ENCODE measurements at regions not wholly inside any gene's neighbourhood (a gene's known extent, or its start where the extent isn't known, plus 50 kb on each side); places are given as distances from the start of the nearest gene placed in this dataset.

DNA sequence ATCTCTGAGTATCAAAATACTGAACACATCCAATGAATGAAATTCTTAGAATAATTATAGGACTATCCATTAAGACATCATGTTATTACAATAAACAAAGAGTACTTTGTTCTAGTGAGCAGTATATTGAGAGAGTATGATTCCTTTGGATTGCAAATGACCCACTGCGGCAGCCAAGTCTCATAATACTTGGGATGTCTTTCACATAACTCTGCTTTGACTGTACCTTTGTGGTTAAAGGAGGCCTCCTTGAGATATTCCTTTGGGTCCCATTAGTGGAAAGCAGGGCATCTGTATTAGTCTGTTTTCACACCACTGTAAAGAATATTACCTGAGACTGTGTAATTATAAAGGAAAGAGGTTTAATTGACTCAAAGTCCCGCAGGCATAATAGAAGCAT, 593.8 kb downstream of the TRHDE start:
- Mint-ChIP-seq H3K36me3 (ENCODE audit: low read depth) (no peaks in the 10 kb centered on the region), H3K27ac (no peak overlapping the region), H3K4me1 (no peaks in the 10 kb centered on the region), H3K4me3 (no peak overlapping the region), H3K27me3 (ENCODE audit: insufficient read depth, low read depth, poor library complexity) (no peaks in the 10 kb centered on the region), H3K9me3 (no peaks in the 10 kb centered on the region)
- H2AFZ ChIP-seq: peak overlapping the region; percentile 74; the same call in 1 of the 2 replicates
- H3K4me3 ChIP-seq: no peak overlapping the region
- H3K27me3 ChIP-seq (ENCODE audit: insufficient read depth): no peaks in the 10 kb centered on the region
- no peak for DNase-seq (ENCODE audit: low spot score)
- no peak overlapping the region for H3K27ac ChIP-seq (ENCODE audit: low read depth)
- H3K9me2 ChIP-seq (ENCODE audit: insufficient read depth): no peaks in the 10 kb centered on the region
- no peaks in the 10 kb centered on the region for H3K36me3 ChIP-seq (ENCODE audit: insufficient read depth)
- ATAC-seq: no peak
- no peaks in the 10 kb centered on the region for H3K79me2 ChIP-seq (replicated peaks; ENCODE audit: insufficient read depth)
- H4K20me1 ChIP-seq (replicated peaks; ENCODE audit: insufficient read depth): no peaks in the 10 kb centered on the region
- no peaks in the 10 kb centered on the region for H3F3A ChIP-seq (replicated peaks; ENCODE audit: low read depth)
- no peak overlapping the region for H3K4me2 ChIP-seq
- TF ChIP-seq CREB1 (CRISPR knock-in tag; IDR thresholded peaks at IDR 0.05; ENCODE audit: low read depth) (no peak), EZH2phosphoT487 (IDR thresholded peaks at IDR 0.05; ENCODE audit: unreplicated experiment) (no peak), JUNB (IDR thresholded peaks at IDR 0.05; ENCODE audit: unreplicated experiment) (no peak), ZNF114 (CRISPR knock-in tag; IDR thresholded peaks at IDR 0.05) (no peak), POLR2AphosphoS5 (IDR thresholded peaks at IDR 0.05; ENCODE audit: low read depth) (no peak), EZH2 (IDR thresholded peaks at IDR 0.05; ENCODE audit: low read depth, unreplicated experiment) (no peak), STAT1 (IDR thresholded peaks at IDR 0.05; ENCODE audit: unreplicated experiment) (no peak), NANOG (IDR thresholded peaks at IDR 0.05; ENCODE audit: borderline replicate concordance) (no peak)
- TF ChIP-seq, protein P1, sequence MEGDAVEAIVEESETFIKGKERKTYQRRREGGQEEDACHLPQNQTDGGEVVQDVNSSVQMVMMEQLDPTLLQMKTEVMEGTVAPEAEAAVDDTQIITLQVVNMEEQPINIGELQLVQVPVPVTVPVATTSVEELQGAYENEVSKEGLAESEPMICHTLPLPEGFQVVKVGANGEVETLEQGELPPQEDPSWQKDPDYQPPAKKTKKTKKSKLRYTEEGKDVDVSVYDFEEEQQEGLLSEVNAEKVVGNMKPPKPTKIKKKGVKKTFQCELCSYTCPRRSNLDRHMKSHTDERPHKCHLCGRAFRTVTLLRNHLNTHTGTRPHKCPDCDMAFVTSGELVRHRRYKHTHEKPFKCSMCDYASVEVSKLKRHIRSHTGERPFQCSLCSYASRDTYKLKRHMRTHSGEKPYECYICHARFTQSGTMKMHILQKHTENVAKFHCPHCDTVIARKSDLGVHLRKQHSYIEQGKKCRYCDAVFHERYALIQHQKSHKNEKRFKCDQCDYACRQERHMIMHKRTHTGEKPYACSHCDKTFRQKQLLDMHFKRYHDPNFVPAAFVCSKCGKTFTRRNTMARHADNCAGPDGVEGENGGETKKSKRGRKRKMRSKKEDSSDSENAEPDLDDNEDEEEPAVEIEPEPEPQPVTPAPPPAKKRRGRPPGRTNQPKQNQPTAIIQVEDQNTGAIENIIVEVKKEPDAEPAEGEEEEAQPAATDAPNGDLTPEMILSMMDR (conservative IDR thresholded peaks at IDR 0.05; ENCODE audit: low read depth in 2 of 2): no peak
- TF ChIP-seq, protein P2, sequence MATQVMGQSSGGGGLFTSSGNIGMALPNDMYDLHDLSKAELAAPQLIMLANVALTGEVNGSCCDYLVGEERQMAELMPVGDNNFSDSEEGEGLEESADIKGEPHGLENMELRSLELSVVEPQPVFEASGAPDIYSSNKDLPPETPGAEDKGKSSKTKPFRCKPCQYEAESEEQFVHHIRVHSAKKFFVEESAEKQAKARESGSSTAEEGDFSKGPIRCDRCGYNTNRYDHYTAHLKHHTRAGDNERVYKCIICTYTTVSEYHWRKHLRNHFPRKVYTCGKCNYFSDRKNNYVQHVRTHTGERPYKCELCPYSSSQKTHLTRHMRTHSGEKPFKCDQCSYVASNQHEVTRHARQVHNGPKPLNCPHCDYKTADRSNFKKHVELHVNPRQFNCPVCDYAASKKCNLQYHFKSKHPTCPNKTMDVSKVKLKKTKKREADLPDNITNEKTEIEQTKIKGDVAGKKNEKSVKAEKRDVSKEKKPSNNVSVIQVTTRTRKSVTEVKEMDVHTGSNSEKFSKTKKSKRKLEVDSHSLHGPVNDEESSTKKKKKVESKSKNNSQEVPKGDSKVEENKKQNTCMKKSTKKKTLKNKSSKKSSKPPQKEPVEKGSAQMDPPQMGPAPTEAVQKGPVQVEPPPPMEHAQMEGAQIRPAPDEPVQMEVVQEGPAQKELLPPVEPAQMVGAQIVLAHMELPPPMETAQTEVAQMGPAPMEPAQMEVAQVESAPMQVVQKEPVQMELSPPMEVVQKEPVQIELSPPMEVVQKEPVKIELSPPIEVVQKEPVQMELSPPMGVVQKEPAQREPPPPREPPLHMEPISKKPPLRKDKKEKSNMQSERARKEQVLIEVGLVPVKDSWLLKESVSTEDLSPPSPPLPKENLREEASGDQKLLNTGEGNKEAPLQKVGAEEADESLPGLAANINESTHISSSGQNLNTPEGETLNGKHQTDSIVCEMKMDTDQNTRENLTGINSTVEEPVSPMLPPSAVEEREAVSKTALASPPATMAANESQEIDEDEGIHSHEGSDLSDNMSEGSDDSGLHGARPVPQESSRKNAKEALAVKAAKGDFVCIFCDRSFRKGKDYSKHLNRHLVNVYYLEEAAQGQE (IDR thresholded peaks at IDR 0.05; ENCODE audit: unreplicated experiment): no peak
- TF ChIP-seq, protein P3, sequence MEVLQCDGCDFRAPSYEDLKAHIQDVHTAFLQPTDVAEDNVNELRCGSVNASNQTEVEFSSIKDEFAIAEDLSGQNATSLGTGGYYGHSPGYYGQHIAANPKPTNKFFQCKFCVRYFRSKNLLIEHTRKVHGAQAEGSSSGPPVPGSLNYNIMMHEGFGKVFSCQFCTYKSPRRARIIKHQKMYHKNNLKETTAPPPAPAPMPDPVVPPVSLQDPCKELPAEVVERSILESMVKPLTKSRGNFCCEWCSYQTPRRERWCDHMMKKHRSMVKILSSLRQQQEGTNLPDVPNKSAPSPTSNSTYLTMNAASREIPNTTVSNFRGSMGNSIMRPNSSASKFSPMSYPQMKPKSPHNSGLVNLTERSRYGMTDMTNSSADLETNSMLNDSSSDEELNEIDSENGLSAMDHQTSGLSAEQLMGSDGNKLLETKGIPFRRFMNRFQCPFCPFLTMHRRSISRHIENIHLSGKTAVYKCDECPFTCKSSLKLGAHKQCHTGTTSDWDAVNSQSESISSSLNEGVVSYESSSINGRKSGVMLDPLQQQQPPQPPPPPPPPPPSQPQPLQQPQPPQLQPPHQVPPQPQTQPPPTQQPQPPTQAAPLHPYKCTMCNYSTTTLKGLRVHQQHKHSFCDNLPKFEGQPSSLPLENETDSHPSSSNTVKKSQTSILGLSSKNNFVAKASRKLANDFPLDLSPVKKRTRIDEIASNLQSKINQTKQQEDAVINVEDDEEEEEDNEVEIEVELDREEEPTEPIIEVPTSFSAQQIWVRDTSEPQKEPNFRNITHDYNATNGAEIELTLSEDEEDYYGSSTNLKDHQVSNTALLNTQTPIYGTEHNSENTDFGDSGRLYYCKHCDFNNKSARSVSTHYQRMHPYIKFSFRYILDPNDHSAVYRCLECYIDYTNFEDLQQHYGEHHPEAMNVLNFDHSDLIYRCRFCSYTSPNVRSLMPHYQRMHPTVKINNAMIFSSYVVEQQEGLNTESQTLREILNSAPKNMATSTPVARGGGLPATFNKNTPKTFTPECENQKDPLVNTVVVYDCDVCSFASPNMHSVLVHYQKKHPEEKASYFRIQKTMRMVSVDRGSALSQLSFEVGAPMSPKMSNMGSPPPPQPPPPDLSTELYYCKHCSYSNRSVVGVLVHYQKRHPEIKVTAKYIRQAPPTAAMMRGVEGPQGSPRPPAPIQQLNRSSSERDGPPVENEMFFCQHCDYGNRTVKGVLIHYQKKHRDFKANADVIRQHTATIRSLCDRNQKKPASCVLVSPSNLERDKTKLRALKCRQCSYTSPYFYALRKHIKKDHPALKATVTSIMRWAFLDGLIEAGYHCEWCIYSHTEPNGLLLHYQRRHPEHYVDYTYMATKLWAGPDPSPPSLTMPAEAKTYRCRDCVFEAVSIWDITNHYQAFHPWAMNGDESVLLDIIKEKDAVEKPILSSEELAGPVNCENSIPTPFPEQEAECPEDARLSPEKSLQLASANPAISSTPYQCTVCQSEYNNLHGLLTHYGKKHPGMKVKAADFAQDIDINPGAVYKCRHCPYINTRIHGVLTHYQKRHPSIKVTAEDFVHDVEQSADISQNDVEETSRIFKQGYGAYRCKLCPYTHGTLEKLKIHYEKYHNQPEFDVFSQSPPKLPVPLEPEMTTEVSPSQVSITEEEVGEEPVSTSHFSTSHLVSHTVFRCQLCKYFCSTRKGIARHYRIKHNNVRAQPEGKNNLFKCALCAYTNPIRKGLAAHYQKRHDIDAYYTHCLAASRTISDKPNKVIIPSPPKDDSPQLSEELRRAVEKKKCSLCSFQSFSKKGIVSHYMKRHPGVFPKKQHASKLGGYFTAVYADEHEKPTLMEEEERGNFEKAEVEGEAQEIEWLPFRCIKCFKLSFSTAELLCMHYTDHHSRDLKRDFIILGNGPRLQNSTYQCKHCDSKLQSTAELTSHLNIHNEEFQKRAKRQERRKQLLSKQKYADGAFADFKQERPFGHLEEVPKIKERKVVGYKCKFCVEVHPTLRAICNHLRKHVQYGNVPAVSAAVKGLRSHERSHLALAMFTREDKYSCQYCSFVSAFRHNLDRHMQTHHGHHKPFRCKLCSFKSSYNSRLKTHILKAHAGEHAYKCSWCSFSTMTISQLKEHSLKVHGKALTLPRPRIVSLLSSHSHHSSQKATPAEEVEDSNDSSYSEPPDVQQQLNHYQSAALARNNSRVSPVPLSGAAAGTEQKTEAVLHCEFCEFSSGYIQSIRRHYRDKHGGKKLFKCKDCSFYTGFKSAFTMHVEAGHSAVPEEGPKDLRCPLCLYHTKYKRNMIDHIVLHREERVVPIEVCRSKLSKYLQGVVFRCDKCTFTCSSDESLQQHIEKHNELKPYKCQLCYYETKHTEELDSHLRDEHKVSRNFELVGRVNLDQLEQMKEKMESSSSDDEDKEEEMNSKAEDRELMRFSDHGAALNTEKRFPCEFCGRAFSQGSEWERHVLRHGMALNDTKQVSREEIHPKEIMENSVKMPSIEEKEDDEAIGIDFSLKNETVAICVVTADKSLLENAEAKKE (CRISPR knock-in tag; IDR thresholded peaks at IDR 0.05): no peak
- no peaks in the 10 kb centered on the region for H3K4me1 ChIP-seq (ENCODE audit: insufficient read depth)

Data from GM23338 (cell line).